ENCODE measurements at regions not wholly inside any gene's neighbourhood (a gene's known extent, or its start where the extent isn't known, plus 50 kb on each side); places are given as distances from the start of the nearest gene placed in this dataset.

DNA sequence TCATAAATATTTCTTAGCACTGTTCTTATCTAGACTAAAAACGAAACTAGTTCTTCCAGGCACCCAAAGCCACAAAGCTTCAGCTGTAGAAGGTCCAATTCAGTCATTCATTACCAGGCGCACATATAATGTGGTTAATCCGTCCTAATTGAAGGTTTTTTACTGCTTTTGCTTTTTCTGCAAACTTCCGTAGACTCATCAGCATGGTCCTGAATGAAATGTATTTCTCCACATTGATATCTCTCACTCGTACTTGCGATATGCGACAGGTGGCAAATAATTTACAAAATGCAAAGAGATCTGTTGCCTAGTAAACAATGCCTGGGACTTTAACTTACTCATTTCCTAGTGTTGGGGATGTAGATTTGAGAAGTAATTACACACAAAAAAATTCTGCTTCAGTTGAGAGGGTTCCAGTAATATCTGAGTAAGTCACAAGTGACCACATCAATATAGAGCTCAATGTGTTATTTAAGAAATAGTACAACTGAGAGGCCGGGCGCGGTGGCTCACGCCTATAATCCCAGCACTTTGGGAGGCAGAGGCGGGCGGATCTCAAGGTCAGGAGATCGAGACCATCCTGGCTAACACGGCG is 75.0 kb upstream of the MBNL1 start:
- WGBS (ENCODE audit: insufficient coverage): 0% methylated on average over 1 of the region's 16 CpGs
- Mint-ChIP-seq H3K27me3 (ENCODE audit: low read depth in 3 of 3) (no peaks in the 10 kb centered on the region), H3K4me3 (peak overlapping the region; percentile 73 to 89), H3K36me3 (peaks cover 3 to 6% of the 10 kb centered on the region in 2 donors), H3K27ac (peak overlapping the region; percentile 66 to 94 (median 90)), H3K4me1 (peaks cover 65% of the 10 kb centered on the region), H3K9me3 (peaks cover 0 to 2% (median 0%) of the 10 kb centered on the region in 7 donors)
- peak overlapping the region; percentile 61 for H2AFZ ChIP-seq (ENCODE audit: insufficient read depth, low read depth, low read length, poor library complexity, severe bottlenecking)
- TF ChIP-seq, protein P1, sequence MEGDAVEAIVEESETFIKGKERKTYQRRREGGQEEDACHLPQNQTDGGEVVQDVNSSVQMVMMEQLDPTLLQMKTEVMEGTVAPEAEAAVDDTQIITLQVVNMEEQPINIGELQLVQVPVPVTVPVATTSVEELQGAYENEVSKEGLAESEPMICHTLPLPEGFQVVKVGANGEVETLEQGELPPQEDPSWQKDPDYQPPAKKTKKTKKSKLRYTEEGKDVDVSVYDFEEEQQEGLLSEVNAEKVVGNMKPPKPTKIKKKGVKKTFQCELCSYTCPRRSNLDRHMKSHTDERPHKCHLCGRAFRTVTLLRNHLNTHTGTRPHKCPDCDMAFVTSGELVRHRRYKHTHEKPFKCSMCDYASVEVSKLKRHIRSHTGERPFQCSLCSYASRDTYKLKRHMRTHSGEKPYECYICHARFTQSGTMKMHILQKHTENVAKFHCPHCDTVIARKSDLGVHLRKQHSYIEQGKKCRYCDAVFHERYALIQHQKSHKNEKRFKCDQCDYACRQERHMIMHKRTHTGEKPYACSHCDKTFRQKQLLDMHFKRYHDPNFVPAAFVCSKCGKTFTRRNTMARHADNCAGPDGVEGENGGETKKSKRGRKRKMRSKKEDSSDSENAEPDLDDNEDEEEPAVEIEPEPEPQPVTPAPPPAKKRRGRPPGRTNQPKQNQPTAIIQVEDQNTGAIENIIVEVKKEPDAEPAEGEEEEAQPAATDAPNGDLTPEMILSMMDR (IDR thresholded peaks at IDR 0.05): no peak
- DNase-seq: peak in 2 of 3 donors; percentile 34 to 41
- peaks cover 77% of the 10 kb centered on the region for H3K79me2 ChIP-seq (ENCODE audit: insufficient read depth, low read length)
- peak overlapping the region; percentile 13 to 90 for H3K27ac ChIP-seq (ENCODE audit: low read depth in 1 of 2, low read length in 2 of 2)
- intact Hi-C loops (cut with micrococcal nuclease): no loop called here
- peak overlapping the region; percentile 38 to 99 (median 74) for H3K4me3 ChIP-seq (replicated peaks in 1 of 3; ENCODE audit: low read depth in 2 of 3, low read length in 3 of 3)
- H3K4me1 ChIP-seq (ENCODE audit: control insufficient read depth in 1 of 2, insufficient read depth in 2 of 2, low read length in 2 of 2): peaks cover 50 to 65% of the 10 kb centered on the region in 2 donors
- peak overlapping the region; percentile 74 for H3K4me2 ChIP-seq (replicated peaks; ENCODE audit: extremely low read depth, low read length, poor library complexity, severe bottlenecking)
- H3K9me3 ChIP-seq (replicated peaks in 1 of 2; ENCODE audit: control insufficient read depth in 1 of 2, insufficient read depth in 1 of 2, low read length in 2 of 2): no peaks in the 10 kb centered on the region
- no peaks in the 10 kb centered on the region for H3K36me3 ChIP-seq (replicated peaks in 1 of 2; ENCODE audit: control insufficient read depth in 1 of 2, insufficient read depth in 2 of 2, low read length in 2 of 2)
- no peaks in the 10 kb centered on the region for H3K27me3 ChIP-seq (ENCODE audit: control insufficient read depth in 2 of 2, insufficient read depth in 2 of 2, low read length in 2 of 2)
- peak overlapping the region; percentile 65 for H3K9ac ChIP-seq (ENCODE audit: insufficient read depth, low read length, poor library complexity, severe bottlenecking)
- H4K20me1 ChIP-seq (ENCODE audit: insufficient read depth, low read length): no peaks in the 10 kb centered on the region

DNA sequence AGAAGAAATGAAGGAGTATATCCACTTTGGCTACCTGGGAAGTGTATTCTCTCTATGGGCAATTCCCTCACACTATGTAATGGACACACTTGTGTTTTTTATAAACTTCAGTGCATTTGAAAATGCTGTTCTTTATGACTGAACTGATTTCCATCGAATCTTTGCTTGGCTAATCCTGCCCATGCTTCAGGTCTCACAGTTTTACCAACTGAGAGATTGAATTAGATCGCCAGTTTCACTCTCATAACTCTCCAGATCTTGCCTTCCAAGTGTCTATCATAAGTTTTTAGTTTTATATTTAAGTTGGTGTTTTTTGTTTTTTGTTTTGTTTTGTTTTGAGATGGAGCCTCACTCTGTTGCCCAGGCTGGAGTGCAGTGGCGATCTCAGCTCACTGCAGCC is 73.5 kb upstream of the MBNL1 start:
- Histone ChIP-seq H3K27me3 (ENCODE audit: control insufficient read depth in 2 of 2, insufficient read depth in 2 of 2, low read length in 2 of 2) (no peaks in the 10 kb centered on the region), H3K4me1 (ENCODE audit: control insufficient read depth in 1 of 2, insufficient read depth in 2 of 2, low read length in 2 of 2) (peaks cover 60 to 79% of the 10 kb centered on the region in 2 donors), H3K9ac (ENCODE audit: insufficient read depth, low read length, poor library complexity, severe bottlenecking) (no peak overlapping the region), H3K27ac (ENCODE audit: low read depth in 1 of 2, low read length in 2 of 2) (peak overlapping the region in 1 of 2 donors; percentile 87), H4K20me1 (ENCODE audit: insufficient read depth, low read length) (no peaks in the 10 kb centered on the region), H2AFZ (ENCODE audit: insufficient read depth, low read depth, low read length, poor library complexity, severe bottlenecking) (no peak overlapping the region), H3K79me2 (ENCODE audit: insufficient read depth, low read length) (peaks cover 90% of the 10 kb centered on the region), H3K4me2 (replicated peaks; ENCODE audit: extremely low read depth, low read length, poor library complexity, severe bottlenecking) (no peak overlapping the region), H3K36me3 (replicated peaks in 1 of 2; ENCODE audit: control insufficient read depth in 1 of 2, insufficient read depth in 2 of 2, low read length in 2 of 2) (no peaks in the 10 kb centered on the region), H3K9me3 (replicated peaks in 1 of 2; ENCODE audit: control insufficient read depth in 1 of 2, insufficient read depth in 1 of 2, low read length in 2 of 2) (no peaks in the 10 kb centered on the region), H3K4me3 (replicated peaks in 1 of 3; ENCODE audit: low read depth in 2 of 3, low read length in 3 of 3) (no peak overlapping the region)
- Mint-ChIP-seq H3K36me3 (peaks cover 3 to 6% of the 10 kb centered on the region in 2 donors), H3K4me3 (no peak overlapping the region), H3K27ac (peak overlapping the region; percentile 50 to 98 (median 97)), H3K27me3 (ENCODE audit: low read depth in 3 of 3) (no peaks in the 10 kb centered on the region), H3K9me3 (peaks cover 0 to 2% (median 0%) of the 10 kb centered on the region in 7 donors), H3K4me1 (peaks cover 74% of the 10 kb centered on the region)
- TF ChIP-seq, protein P1 (IDR thresholded peaks at IDR 0.05): no peak
- DNase-seq: no peak
- 100% methylated on average over 1 of the region's 3 CpGs for WGBS (ENCODE audit: insufficient coverage)
- intact Hi-C loops (cut with micrococcal nuclease): loop anchor here in 1 of 2 donors (5.0 kb wide), 1 partner anchor 72 kb away; the partner anchor contains the start of gene MBNL1

Measured in CD14-positive monocyte (primary cell).